GM12892 (cell line): ENCODE measurements at regions not wholly inside any gene's neighbourhood (a gene's known extent, or its start where the extent isn't known, plus 50 kb on each side); places are given as distances from the start of the nearest gene placed in this dataset.

Experiments used
- POLR2A ChIP-seq: IDR thresholded peaks from 2 replicates; pipeline ENCODE4 v1.6.1; 2011; ENCODE audit warnings: low read depth, low read length, control low read depth
- POLR2AphosphoS5 ChIP-seq: IDR thresholded peaks from 2 replicates; pipeline ENCODE4 v1.6.1; 2011; ENCODE audit warnings: low read depth, low read length, control low read depth
- TAF1 ChIP-seq: IDR thresholded peaks from 2 replicates; pipeline ENCODE4 v1.6.1; 2011; ENCODE audit warnings: low read depth, mild to moderate bottlenecking, control low read depth, low read length, borderline replicate concordance

DNA sequence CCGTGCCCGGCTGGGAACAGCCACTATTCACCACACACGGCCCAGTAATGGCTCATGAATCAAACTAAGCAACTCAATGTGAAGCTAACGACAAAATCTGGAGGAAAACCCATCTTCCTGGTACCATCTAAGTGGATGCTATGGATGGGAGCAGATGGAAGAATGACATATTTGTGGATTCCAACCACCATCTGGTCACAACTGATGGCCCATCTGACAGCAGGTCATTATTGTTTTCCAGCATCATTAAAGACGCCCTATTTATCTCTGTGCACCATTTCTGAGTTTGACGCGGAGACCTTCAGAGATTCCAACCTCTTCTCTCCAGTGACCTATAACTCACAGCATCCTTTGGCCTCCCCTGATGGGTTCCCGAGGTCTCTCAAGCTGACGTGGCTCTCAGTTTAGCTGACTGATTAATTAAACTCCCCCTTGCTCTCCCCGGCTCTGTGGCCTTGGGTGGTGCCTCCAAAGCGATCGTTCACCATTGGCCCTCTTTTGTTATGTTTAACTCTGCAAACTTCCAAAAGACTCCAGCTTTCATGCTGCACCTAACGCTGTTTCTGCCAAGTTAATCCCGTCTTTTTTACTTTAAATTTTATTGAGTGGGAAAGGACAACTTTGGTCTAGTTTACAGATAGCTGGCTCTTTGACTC lies 1514.4 kb downstream of the BRD1 start:
- TF ChIP-seq POLR2A (no peak), TAF1 (no peak), POLR2AphosphoS5 (no peak)
